ENCODE measurements at regions not wholly inside any gene's neighbourhood (a gene's known extent, or its start where the extent isn't known, plus 50 kb on each side); places are given as distances from the start of the nearest gene placed in this dataset.
A peak's percentile ranks its signal among the peaks of the same experiment; 100 is the strongest.

DNA sequence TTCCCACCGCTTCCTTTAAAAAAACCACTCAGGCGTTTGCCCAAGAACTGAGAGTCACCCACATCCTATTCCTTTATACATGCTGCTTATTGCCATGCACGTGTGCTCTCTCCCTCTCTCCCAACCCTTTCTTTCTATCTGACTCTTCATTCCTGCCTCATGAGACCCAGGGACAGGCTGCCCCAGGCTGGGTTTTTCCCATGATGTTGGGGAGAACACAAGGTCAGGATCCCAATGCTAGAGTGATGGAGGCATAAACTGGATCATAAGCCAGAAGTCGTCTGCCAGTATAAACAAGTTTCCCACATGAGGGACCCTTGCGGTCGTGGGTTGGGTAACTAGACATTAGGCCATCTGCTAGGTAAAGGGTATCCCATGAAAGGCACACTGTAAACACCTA is 64.9 kb downstream of the CD2 start:
- DNase-seq: no peak
- ATAC-seq: no peak
- intact Hi-C loops (cut with micrococcal nuclease): no loop called here

DNA sequence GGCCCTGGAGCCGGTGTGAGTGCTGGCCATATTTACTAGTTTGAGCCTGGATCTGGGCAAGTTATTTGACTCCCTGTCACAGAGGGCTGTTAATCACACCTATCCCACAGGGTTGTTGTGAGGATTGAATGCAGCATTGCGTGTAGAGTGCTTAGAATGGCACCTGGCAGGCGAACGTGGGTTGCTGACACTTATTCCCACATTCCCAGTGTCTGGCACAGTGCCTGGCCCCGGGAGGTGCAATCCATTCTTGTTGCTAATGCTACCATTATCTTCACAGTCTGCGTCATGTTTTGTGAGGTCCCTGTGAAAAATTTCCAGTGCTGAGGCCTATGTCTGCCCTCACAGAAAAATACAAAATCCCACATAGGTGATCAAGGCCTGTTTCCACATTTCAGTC is 66.1 kb downstream of the CD2 start:
- DNase-seq: peak; percentile 73
- ATAC-seq: peak; percentile 86

DNA sequence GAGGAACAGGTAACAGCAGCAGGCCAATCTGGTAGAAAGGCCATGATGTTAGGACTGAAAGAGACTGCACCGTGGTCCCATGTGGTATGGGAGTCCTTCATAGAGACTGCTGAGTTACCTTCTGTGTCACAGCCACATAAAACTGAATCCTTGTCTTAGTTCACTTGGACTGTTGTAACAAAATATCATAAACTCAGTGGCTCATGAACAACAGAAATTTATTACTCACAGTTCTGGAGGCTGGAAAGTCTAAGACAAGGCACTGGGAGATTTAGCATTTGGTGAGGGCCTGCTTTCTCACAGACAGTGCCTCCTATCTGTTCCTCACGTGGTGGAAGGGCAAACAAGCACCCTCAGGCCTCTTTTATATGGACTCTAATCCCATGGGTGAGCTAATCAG is 67.5 kb downstream of the CD2 start:
- no peak for ATAC-seq
- no peak for DNase-seq
- intact Hi-C loops (cut with micrococcal nuclease): no loop called here

More for the DNA sequence above, 66.1 kb downstream of the CD2 start:
- intact Hi-C loops (cut with micrococcal nuclease): no loop called here

DNA sequence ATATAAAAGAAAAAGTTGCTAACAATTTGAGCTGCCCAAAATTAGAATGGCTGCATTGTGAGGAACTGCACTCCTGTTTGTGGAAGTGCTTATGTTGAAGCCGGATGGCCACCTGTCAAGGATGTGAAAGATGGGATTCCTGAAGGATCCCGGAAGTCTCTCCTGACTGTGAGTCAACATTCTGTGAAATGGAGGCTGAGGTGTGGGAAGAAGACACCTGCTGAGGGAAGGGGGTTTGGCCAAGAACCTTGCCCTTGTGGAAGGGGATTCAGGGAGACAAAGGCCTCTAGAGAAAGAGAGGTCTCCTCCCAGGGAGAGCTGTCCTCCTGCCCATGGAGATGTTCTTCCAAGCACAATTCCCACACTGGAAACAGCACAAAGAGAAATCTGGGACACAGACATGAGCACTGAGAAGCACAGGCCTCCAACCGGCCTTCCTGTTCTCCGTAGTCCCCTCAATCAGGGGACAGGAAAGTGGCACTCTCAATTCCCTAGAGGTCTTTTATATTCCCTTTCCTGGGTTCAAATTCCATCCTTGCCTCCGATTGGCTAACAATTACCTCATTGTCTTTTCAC is 70.5 kb downstream of the CD2 start:
- no peak for DNase-seq
- no peak for ATAC-seq
- intact Hi-C loops (cut with micrococcal nuclease): no loop called here

DNA sequence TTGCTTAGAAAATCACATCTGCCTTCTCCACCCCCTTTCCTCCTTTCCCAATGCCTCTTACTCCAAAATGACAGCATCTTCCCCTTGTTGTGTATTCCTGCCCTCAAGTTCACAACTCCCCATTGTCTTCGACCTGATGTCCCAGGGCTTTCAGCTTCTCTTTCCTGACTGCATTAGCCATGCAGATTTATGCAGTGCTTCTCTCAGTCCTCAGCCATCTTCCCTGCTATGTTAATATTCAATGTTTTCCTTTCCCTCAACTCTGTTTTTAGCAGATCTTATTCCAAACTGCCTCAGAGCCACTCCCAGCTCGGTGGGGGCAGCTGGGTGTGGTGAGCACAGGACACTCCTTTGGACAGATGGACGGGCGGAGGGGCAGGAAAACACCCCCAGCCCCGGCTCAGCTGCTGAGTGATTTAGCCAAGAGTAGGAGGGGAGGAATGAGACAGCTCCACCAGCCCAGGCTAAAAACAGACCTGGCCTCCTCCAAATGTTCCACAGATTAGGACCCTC is 71.0 kb downstream of the CD2 start:
- intact Hi-C loops (cut with micrococcal nuclease): no loop called here
- ATAC-seq: peak; percentile 88
- DNase-seq: peak; percentile 59

GRCh38 chr1:116825720-116826438 is 71.6 kb downstream of the CD2 start:
- DNase-seq (peak; percentile 43), ATAC-seq (peak; percentile 63)
- intact Hi-C loops (cut with micrococcal nuclease): no loop called here

DNA sequence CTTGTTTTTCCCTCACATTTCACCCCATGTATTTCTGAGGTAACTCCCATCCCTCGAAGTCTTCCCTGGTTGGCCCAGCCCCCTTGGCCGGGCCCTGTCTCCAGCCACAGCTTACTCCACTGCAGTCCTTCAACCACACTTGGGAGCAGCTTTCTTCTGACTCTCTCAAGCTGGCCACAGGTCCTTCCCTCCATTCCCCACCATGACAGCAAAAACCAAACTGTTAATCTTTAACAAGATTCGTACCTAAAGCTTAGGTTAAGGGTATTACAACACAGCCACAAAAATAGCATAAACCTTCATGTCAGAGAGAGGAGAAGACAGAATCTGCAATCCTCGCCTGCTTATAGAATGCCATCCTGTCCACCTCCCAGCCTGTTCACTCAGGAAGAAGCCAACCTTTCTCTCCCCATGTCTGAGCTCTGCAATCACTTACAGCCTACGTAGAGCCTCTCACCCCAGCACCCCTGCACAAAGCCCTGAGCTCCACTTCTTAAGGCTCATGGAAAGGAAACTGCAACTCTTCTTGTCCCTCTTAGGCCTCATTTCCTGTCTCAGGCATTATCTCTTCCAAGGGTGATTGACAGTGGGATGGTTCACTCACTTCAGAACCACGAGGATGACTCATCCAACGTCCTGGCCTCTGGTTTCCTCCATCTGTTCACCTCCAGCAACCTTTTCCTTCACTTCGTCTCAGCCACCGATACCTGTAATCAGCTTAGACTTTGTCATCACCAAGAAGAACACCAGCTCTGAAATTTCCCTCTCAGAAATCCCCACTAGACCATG is 72.8 kb downstream of the CD2 start:
- intact Hi-C loops (cut with micrococcal nuclease): no loop called here

GRCh38 chr1:116827607-116828105 is 73.4 kb downstream of the CD2 start:
- intact Hi-C loops (cut with micrococcal nuclease): no loop called here
- DNase-seq: no peak
- ATAC-seq: no peak

More for the DNA sequence above, 72.8 kb downstream of the CD2 start:
- no peak for ATAC-seq
- no peak for DNase-seq

DNA sequence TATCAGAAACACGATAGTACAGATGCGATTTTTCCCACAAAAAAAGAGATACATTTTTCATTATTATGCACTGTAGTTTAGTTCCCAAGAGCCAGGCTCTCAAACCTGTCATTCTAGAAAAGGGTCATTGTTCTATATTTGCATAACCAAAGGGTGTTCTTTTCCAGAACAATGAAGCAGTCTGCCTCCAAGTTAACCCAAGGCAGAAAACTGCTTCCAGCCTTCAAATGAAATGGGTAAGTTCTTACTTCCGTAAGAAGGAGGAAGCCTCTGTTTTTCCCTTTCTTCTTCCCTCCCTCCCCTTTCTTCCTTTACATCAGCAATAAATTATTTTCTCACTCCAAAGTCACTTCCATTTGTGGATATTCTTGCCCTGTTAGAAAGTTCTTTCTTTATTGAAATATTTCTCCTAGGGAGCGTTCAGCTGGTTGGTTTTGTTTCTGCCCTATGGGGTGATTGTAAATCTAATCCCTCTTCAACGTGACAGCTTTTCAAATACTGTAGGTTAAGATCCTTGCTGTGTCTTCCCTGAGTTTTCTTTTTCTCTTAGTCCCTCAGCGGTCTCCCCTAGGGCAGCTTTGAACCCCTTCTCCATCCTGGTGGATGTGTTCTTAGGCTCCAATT is 77.3 kb upstream of the PTGFRN start:
- DNase-seq: no peak
- intact Hi-C loops (cut with micrococcal nuclease): no loop called here
- no peak for ATAC-seq

DNA sequence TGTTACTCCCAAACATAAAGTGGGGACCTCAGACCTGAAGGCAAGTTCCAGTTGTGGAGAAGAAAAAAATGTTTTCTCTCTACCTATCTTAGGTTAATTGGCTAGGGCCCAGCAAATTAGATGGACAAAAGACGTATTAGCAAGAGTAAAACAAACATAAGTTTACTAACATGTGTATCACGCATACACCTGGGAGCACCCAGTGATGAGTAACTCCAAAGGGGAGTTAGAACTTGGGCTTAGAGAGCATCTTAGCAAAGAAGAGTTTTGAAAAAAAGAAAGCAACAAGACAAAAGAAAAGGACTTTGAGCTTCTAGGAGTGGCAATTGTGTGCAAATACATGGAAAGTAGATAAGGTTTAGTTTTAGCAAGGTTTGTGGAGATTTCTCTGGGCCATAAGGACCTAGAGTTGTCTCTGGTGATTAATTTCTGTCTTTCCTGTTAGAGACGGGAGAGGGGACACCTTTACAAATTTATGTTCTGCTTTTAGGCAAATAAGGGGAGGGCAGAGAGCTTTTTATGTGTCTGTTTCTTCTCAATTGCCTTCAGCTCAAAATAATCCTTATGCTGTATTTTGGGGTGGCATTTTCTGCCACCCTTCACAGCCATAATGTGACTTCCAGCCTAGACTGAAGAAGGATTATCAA is 76.7 kb upstream of the PTGFRN start:
- DNase-seq (no peak), ATAC-seq (no peak)
- intact Hi-C loops (cut with micrococcal nuclease): no loop called here

DNA sequence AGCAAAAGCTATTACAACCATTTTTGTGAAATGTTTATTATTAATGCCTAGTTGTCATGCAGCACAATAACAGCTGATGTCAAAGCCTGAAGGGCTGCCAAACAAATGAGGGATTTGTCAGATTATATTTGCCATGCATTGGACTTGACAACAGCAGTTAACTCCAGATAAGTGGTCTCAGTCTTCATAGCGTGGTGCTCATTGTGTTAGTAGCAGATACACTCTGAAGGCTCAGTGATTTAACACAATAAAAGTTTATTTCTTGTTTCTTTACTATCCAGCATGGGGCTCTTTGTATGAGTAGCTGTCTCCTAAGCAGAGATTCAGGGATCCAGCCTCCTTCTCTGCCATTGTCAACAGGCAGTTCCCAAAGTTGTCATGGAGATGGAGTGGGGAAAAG is 76.0 kb upstream of the PTGFRN start:
- intact Hi-C loops (cut with micrococcal nuclease): no loop called here
- ATAC-seq (no peak), DNase-seq (no peak)

DNA sequence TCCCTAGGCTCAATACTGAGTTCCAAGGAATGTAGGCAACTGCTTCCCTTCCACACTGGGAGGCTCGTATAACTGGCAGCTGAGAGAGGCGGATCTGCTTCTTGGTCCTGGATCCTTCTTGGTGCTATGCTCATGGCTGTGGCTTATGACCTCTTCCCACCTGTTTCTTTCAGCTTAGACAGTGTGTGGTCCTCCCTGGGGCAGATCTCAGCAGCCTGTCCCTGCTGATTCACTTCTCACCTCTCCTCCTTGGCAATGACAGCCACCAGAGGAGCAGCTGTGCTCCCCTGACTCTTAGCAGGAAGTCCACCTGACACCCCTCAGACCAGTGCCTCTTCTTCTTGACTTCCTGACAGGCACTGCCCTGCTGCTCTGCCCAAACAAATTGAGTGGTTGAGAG is 75.1 kb upstream of the PTGFRN start:
- DNase-seq: no peak
- intact Hi-C loops (cut with micrococcal nuclease): no loop called here
- no peak for ATAC-seq

DNA sequence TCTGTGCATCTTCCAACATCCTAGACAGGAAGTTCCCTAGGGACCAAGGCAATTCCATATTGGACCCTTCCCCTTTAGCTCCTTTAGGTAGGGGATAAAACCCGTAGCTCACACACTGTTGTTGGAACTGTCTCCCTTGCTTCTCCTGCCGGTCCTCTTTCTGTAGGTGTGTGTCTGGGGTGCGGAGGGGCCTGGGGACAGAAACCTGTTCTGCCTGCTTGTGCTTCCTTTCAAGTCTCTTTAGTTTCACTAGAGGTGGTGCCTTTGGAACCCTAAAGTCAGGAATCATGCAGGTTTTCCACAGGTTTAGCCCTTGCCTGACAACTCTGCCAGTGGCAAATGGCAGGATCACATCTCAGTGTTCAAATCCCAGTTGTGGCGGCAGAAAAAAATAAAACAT is 74.6 kb upstream of the PTGFRN start:
- intact Hi-C loops (cut with micrococcal nuclease): no loop called here
- DNase-seq (no peak), ATAC-seq (no peak)

GRCh38 chr1:116836099-116836498 is 73.6 kb upstream of the PTGFRN start:
- DNase-seq (no peak), ATAC-seq (no peak)
- intact Hi-C loops (cut with micrococcal nuclease): no loop called here

DNA sequence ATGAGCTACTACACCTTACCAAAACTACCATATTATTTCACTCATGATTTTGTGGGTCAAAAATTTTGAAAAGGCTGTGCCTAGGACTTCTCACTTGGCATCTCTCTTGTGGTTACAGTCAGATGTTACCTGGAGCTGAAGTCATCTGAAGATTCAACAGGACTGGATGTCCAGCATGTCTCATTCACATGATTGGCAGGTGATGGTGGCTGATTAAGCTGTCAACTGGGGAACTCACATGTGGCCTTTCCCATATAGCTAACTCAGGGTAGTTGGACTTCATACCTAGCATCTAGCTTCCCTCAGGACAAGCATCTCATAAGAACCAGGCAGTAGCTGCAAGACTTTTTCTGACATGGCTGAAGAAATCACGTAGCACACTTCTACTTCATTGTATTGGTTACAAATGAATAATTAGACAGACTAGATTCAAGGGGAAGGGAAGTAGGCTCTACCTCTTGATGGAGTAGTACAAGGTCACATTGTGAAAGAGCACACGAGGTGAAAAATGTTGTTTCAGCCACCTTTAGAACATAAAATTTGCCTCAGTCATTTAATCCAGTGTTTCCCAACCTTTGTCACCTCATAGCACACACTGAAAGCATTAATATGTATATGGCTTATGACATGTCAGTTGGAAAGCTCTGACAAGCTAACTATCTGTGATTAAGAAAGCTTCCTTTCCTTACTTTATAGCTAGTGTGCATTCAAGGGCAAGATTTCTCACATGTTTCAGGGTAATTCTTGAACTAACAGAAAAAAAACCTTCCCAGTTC is 68.0 kb upstream of the PTGFRN start:
- ATAC-seq (no peak), DNase-seq (no peak)
- intact Hi-C loops (cut with micrococcal nuclease): no loop called here

- ATAC-seq: no peak
- intact Hi-C loops (cut with micrococcal nuclease): no loop called here
- no peak for DNase-seq
Observed at GRCh38 chr1:116842654-116843053, 67.1 kb upstream of the PTGFRN start.

GRCh38 chr1:116844775-116845174 is 64.9 kb upstream of the PTGFRN start:
- no peak for DNase-seq
- no peak for ATAC-seq
- intact Hi-C loops (cut with micrococcal nuclease): no loop called here

- intact Hi-C loops (cut with micrococcal nuclease): no loop called here
- no peak for DNase-seq
- peak; percentile 44 for ATAC-seq
Observed at GRCh38 chr1:116847190-116847589, 62.5 kb upstream of the PTGFRN start.
